CD14-positive monocyte (primary cell): ENCODE measurements at regions not wholly inside any gene's neighbourhood (a gene's known extent, or its start where the extent isn't known, plus 50 kb on each side); places are given as distances from the start of the nearest gene placed in this dataset.

Experiments used
- DNase-seq, 3 donors: peaks; one replicate each; pipeline ENCODE4 v3.0.0-alpha.2; 2011 to 2022
- H2AFZ ChIP-seq: 2 replicates; pipeline ENCODE4 v1.6.0; 2012; ENCODE audit warnings: mild to moderate bottlenecking, low read depth, low read length, inconsistent platforms; ENCODE audit not compliant: insufficient read depth, poor library complexity, severe bottlenecking
- H3K27ac ChIP-seq, 2 donors: 1 replicate in 1 of 2; 2 replicates in 1 of 2; pipeline ENCODE4 v1.5.1; 2012 to 2013; ENCODE audit warnings: low read length in 2 of 2, control low read depth in 1 of 2, inconsistent platforms in 1 of 2, low read depth in 1 of 2, mild to moderate bottlenecking in 1 of 2
- H3K27me3 ChIP-seq, 2 donors: one replicate each; pipeline versions ENCODE4 v1.6.0 to v1.6.1; 2011 to 2013; ENCODE audit warnings: low read length in 2 of 2; ENCODE audit not compliant: control insufficient read depth in 2 of 2, insufficient read depth in 2 of 2
- H3K36me3 ChIP-seq, 2 donors: replicated peaks in 1 of 2; 1 replicate in 1 of 2; 2 replicates in 1 of 2; pipeline versions ENCODE4 v1.5.1 to v1.6.1; 2012 to 2013; ENCODE audit warnings: low read length in 2 of 2, control low read depth in 1 of 2, inconsistent platforms in 1 of 2, mild to moderate bottlenecking in 1 of 2; ENCODE audit not compliant: insufficient read depth in 2 of 2, control insufficient read depth in 1 of 2
- H3K4me1 ChIP-seq, 2 donors: 1 replicate in 1 of 2; 2 replicates in 1 of 2; pipeline versions ENCODE4 v1.5.1 to v1.6.1; 2012 to 2013; ENCODE audit warnings: low read length in 2 of 2, control low read depth in 1 of 2, inconsistent platforms in 1 of 2, mild to moderate bottlenecking in 1 of 2, moderate library complexity in 1 of 2; ENCODE audit not compliant: insufficient read depth in 2 of 2, control insufficient read depth in 1 of 2
- H3K4me2 ChIP-seq: replicated peaks from 2 replicates; pipeline ENCODE3; 2012; ENCODE audit warnings: low read length, moderate library complexity, mild to moderate bottlenecking; ENCODE audit not compliant: poor library complexity, severe bottlenecking; ENCODE audit errors: extremely low read depth
- H3K4me3 ChIP-seq, 3 experiments: fragments of 200-600 bp in 1 of 3; sonication (generic) in 1 of 3; replicated peaks in 1 of 3; 1 replicate in 2 of 3; 2 replicates in 1 of 3; pipeline ENCODE4 v1.5.1; 2011 to 2013; ENCODE audit warnings: low read length in 3 of 3, mild to moderate bottlenecking in 3 of 3, control low read depth in 2 of 3, low read depth in 2 of 3, inconsistent platforms in 1 of 3, moderate library complexity in 1 of 3
- H3K79me2 ChIP-seq: 2 replicates; pipeline ENCODE4 v1.6.0; 2012; ENCODE audit warnings: mild to moderate bottlenecking, control low read depth, inconsistent platforms, low read length, moderate library complexity; ENCODE audit not compliant: insufficient read depth
- H3K9ac ChIP-seq: 2 replicates; pipeline ENCODE4 v1.6.0; 2017; ENCODE audit warnings: low read length, mild to moderate bottlenecking; ENCODE audit not compliant: insufficient read depth, poor library complexity, severe bottlenecking
- H3K9me3 ChIP-seq, 2 donors: replicated peaks in 1 of 2; 1 replicate in 1 of 2; 2 replicates in 1 of 2; pipeline versions ENCODE4 v1.5.1 to v1.6.1; 2012 to 2013; ENCODE audit warnings: low read length in 2 of 2, control low read depth in 1 of 2; ENCODE audit not compliant: control insufficient read depth in 1 of 2, insufficient read depth in 1 of 2
- H4K20me1 ChIP-seq: 2 replicates; pipeline ENCODE4 v1.6.0; 2012; ENCODE audit warnings: mild to moderate bottlenecking, low read length, control low read depth, moderate library complexity; ENCODE audit not compliant: insufficient read depth
- H3K27ac Mint-ChIP-seq, 7 donors: one replicate each; pipeline ENCODE4 v1.8.0; 2020; ENCODE audit warnings: mild to moderate bottlenecking in 7 of 7, mixed read lengths in 7 of 7, moderate library complexity in 6 of 7, inconsistent platforms in 2 of 7
- H3K27me3 Mint-ChIP-seq, 3 donors: one replicate each; pipeline ENCODE4 v1.8.0; 2021 to 2022; ENCODE audit warnings: low read depth in 3 of 3, mild to moderate bottlenecking in 3 of 3, mixed read lengths in 3 of 3, moderate library complexity in 3 of 3, inconsistent platforms in 1 of 3
- H3K36me3 Mint-ChIP-seq, 2 donors: one replicate each; pipeline ENCODE4 v1.8.0; 2020; ENCODE audit warnings: mixed read lengths in 2 of 2, inconsistent platforms in 1 of 2, mild to moderate bottlenecking in 1 of 2
- H3K4me1 Mint-ChIP-seq: one replicate; pipeline ENCODE4 v1.8.0; 2020; ENCODE audit warnings: mild to moderate bottlenecking, mixed read lengths
- H3K4me3 Mint-ChIP-seq, 2 donors: one replicate each; pipeline ENCODE4 v1.8.0; 2020; ENCODE audit warnings: mild to moderate bottlenecking in 2 of 2, mixed read lengths in 2 of 2, moderate library complexity in 1 of 2
- H3K9me3 Mint-ChIP-seq, 7 donors: one replicate each; pipeline ENCODE4 v1.8.0; 2020 to 2022; ENCODE audit warnings: mixed read lengths in 7 of 7, mild to moderate bottlenecking in 6 of 7, moderate library complexity in 6 of 7, inconsistent platforms in 2 of 7
- intact Hi-C, 2 donors: fragments of 100-400 bp; cut with micrococcal nuclease; formaldehyde crosslinking; loops; one replicate each; pipeline versions ENCODE4 v1.15.0 to v1.15.1; 2023
- TF ChIP-seq, protein P1 (sequence below): fragments of 200-600 bp; IDR thresholded peaks from one replicate; pipeline ENCODE4 v1.8.0; 2022; ENCODE audit warnings: antibody characterized with exemption, mild to moderate bottlenecking

- Histone ChIP-seq H3K4me2 (no peak overlapping the region), H3K27me3 (no peaks in the 10 kb centered on the region), H3K4me3 (no peak overlapping the region), H3K4me1 (peaks cover 15 to 20% of the 10 kb centered on the region in 2 donors), H3K9me3 (no peaks in the 10 kb centered on the region), H4K20me1 (no peaks in the 10 kb centered on the region), H3K79me2 (no peaks in the 10 kb centered on the region), H2AFZ (no peak overlapping the region), H3K9ac (no peak overlapping the region), H3K36me3 (no peaks in the 10 kb centered on the region), H3K27ac (no peak overlapping the region)
- Mint-ChIP-seq H3K4me3 (no peak overlapping the region), H3K9me3 (peaks cover 0 to 5% (median 0%) of the 10 kb centered on the region in 7 donors), H3K36me3 (no peaks in the 10 kb centered on the region), H3K4me1 (peaks cover 25% of the 10 kb centered on the region), H3K27me3 (no peaks in the 10 kb centered on the region), H3K27ac (no peak overlapping the region)
- intact Hi-C loops, result no loop called here
- no peak for DNase-seq
- TF ChIP-seq, protein P1, sequence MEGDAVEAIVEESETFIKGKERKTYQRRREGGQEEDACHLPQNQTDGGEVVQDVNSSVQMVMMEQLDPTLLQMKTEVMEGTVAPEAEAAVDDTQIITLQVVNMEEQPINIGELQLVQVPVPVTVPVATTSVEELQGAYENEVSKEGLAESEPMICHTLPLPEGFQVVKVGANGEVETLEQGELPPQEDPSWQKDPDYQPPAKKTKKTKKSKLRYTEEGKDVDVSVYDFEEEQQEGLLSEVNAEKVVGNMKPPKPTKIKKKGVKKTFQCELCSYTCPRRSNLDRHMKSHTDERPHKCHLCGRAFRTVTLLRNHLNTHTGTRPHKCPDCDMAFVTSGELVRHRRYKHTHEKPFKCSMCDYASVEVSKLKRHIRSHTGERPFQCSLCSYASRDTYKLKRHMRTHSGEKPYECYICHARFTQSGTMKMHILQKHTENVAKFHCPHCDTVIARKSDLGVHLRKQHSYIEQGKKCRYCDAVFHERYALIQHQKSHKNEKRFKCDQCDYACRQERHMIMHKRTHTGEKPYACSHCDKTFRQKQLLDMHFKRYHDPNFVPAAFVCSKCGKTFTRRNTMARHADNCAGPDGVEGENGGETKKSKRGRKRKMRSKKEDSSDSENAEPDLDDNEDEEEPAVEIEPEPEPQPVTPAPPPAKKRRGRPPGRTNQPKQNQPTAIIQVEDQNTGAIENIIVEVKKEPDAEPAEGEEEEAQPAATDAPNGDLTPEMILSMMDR, result no peak
These were observed 547.2 kb upstream of the ADGRL3 start for GRCh38 chr4:60652933-60653332.

GRCh38 chr4:60655356-60655755 lies 544.8 kb upstream of the ADGRL3 start:
- Histone ChIP-seq H3K9ac (no peak overlapping the region), H3K79me2 (no peaks in the 10 kb centered on the region), H4K20me1 (no peaks in the 10 kb centered on the region), H3K4me1 (peaks cover 15 to 20% of the 10 kb centered on the region in 2 donors), H3K27ac (no peak overlapping the region), H3K36me3 (no peaks in the 10 kb centered on the region), H3K27me3 (no peaks in the 10 kb centered on the region), H3K4me2 (no peak overlapping the region), H3K9me3 (no peaks in the 10 kb centered on the region), H3K4me3 (no peak overlapping the region), H2AFZ (no peak overlapping the region)
- Mint-ChIP-seq H3K27me3 (no peaks in the 10 kb centered on the region), H3K9me3 (peaks cover 0 to 7% (median 3%) of the 10 kb centered on the region in 7 donors), H3K4me3 (no peak overlapping the region), H3K27ac (no peak overlapping the region), H3K36me3 (no peaks in the 10 kb centered on the region), H3K4me1 (peaks cover 25% of the 10 kb centered on the region)
- TF ChIP-seq, protein P1, result no peak
- intact Hi-C loops, result no loop called here
- no peak for DNase-seq
